ENCODE measurements at regions not wholly inside any gene's neighbourhood (a gene's known extent, or its start where the extent isn't known, plus 50 kb on each side); places are given as distances from the start of the nearest gene placed in this dataset.

- no peak for DNase-seq (ENCODE audit: low spot score)
Observed at GRCh38 chr11:104594228-104594958, 303.9 kb downstream of the CASP12 start.

- DNase-seq (ENCODE audit: low spot score) = no peak
Observed at GRCh38 chr11:104588970-104589369, 309.3 kb downstream of the CASP12 start.

GRCh38 chr11:104588446-104588845 is 309.8 kb downstream of the CASP12 start:
- no peak for DNase-seq (ENCODE audit: low spot score)

GRCh38 chr11:104584823-104585222 is 313.4 kb downstream of the CASP12 start:
- no peak for DNase-seq (ENCODE audit: low spot score)

GRCh38 chr11:104583857-104584256 is 314.4 kb downstream of the CASP12 start:
- no peak for DNase-seq (ENCODE audit: low spot score)

GRCh38 chr11:104582431-104582830 is 315.8 kb downstream of the CASP12 start:
- DNase-seq (ENCODE audit: low spot score) = no peak

GRCh38 chr11:104581246-104581980 is 316.8 kb downstream of the CASP12 start:
- DNase-seq (ENCODE audit: low spot score) = no peak

- no peak for DNase-seq (ENCODE audit: low spot score)
Observed at GRCh38 chr11:104573441-104573990, 324.7 kb downstream of the CASP12 start.

- DNase-seq (ENCODE audit: low spot score) = no peak
Observed at GRCh38 chr11:104572279-104572678, 326.0 kb downstream of the CASP12 start.

GRCh38 chr11:104570078-104570701 is 328.1 kb downstream of the CASP12 start:
- DNase-seq (ENCODE audit: low spot score) = no peak

GRCh38 chr11:104565583-104565961 is 332.7 kb downstream of the CASP12 start:
- DNase-seq (ENCODE audit: low spot score) = no peak

GRCh38 chr11:104564921-104565582 is 333.2 kb downstream of the CASP12 start:
- no peak for DNase-seq (ENCODE audit: low spot score)

GRCh38 chr11:104556606-104557301 is 341.5 kb downstream of the CASP12 start:
- DNase-seq (ENCODE audit: low spot score) = peak; percentile 19

- no peak for DNase-seq (ENCODE audit: low spot score)
Observed at GRCh38 chr11:104549019-104549418, 349.2 kb downstream of the CASP12 start.

GRCh38 chr11:104547996-104548661 is 350.1 kb downstream of the CASP12 start:
- no peak for DNase-seq (ENCODE audit: low spot score)

- DNase-seq (ENCODE audit: low spot score) = no peak
Observed at GRCh38 chr11:104546501-104546900, 351.8 kb downstream of the CASP12 start.

GRCh38 chr11:104541701-104542100 is 356.6 kb downstream of the CASP12 start:
- DNase-seq (ENCODE audit: low spot score) = no peak

GRCh38 chr11:104538313-104538712 is 359.9 kb downstream of the CASP12 start:
- no peak for DNase-seq (ENCODE audit: low spot score)

GRCh38 chr11:104534278-104534677 is 364.0 kb downstream of the CASP12 start:
- peak; percentile 19 for DNase-seq (ENCODE audit: low spot score)

- no peak for DNase-seq (ENCODE audit: low spot score)
Observed at GRCh38 chr11:104531894-104532293, 366.4 kb downstream of the CASP12 start.

GRCh38 chr11:104531075-104531474 is 367.1 kb upstream of the PDGFD start:
- DNase-seq (ENCODE audit: low spot score) = no peak

Measured in Ammon's horn (tissue), 1 donor.